ENCODE measurements at regions not wholly inside any gene's neighbourhood (a gene's known extent, or its start where the extent isn't known, plus 50 kb on each side); places are given as distances from the start of the nearest gene placed in this dataset.

DNA sequence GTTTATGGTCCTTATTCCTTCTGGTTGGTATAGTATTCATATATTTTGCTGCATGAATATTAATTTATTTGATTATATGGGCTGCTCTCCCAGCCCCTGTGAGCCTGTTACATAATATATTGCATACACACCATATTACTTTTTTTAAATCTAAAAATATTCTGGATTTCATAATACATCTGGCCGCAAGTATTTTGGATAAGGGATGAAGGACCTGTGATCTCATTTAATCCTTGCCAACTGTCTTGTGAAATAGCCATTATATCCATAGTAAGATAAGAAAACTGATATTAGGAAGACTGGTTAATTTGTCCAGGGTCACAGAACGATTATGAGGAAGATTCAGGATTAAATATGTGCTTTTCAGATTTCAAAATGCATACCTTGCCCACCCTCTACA, 433.6 kb downstream of the LPIN1 start:
- TF ChIP-seq POLR2AphosphoS5 (IDR thresholded peaks at IDR 0.05; ENCODE audit: low read depth, low read length) (no peak), POLR2A (IDR thresholded peaks at IDR 0.05; ENCODE audit: low read depth, low read length) (no peak)
